ENCODE measurements at regions not wholly inside any gene's neighbourhood (a gene's known extent, or its start where the extent isn't known, plus 50 kb on each side); places are given as distances from the start of the nearest gene placed in this dataset.

DNA sequence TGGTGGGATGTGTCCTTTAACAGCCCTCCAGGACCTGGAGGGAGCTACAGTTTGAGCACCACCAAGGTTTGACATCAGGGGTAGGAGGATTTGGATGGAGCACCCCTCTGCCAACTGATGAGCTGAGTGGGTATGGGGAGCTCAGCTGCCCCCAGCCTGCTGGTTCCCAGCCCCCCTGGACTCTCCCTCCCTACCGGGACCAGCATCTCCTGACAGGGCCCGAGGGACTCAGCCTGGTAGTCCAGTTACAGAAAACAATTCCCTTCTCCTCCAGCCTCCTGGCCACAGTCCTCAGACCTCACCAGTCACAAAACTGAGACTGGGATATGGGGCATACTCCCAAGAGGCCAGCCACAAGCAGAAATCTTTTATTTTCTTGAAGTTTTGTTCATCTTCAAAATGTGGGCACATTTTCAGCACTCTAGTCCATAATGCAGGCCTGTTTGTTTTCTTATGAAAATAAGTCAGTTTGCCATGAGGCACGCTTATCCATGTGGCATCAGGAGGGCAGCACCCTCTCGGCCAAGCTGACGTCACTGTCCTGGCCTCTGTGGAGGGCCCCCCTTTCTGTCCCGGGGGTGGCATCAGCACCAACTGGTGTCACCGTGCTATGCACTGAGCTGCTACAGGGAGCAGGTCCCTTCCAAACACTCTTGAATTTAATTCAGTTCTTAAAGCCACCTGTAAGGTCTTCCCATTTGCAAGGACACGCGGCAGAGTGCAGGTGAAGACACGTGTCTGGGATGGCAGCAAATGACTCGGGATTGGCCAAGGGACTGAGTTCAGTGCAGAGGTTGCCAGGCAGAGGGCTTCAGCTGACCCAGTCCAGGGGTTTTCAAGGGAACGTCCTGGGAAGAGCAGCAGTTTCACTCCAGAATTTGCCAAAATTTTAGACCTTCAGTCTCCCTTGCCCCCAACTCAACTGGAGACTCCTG, 187.6 kb downstream of the GADD45G start:
- TF ChIP-seq POLR2A (IDR thresholded peaks at IDR 0.05; ENCODE audit: low read length) (no peak), GATA1 (IDR thresholded peaks at IDR 0.05; ENCODE audit: low read depth, low read length) (no peak)
